Suprapubic skin (tissue), 4 donors: ENCODE measurements at regions not wholly inside any gene's neighbourhood (a gene's known extent, or its start where the extent isn't known, plus 50 kb on each side); places are given as distances from the start of the nearest gene placed in this dataset.

Experiments used
- EP300 ChIP-seq: sonication (generic); formaldehyde crosslinking; IDR thresholded peaks from one replicate; pipeline ENCODE4 v1.6.1; 2017; ENCODE audit warnings: antibody characterized with exemption
- POLR2A ChIP-seq, 2 donors: fragments of 450-650 bp; IDR thresholded peaks; one replicate each; pipeline ENCODE4 v1.6.1; 2017; ENCODE audit warnings: antibody characterized with exemption in 2 of 2, mild to moderate bottlenecking in 2 of 2, moderate library complexity in 2 of 2
- POLR2AphosphoS5 ChIP-seq, 3 donors: sonication (generic); formaldehyde crosslinking; IDR thresholded peaks; one replicate each; pipeline ENCODE4 v1.6.1; 2017; ENCODE audit warnings: antibody characterized with exemption in 3 of 3
- TF ChIP-seq, protein P1 (sequence below), 2 donors: fragments of 200-600 bp in 1 of 2; fragments of 450-650 bp in 1 of 2; sonication (generic) in 1 of 2; IDR thresholded peaks; one replicate each; pipeline ENCODE4 v1.5.1; 2016 to 2019; ENCODE audit warnings: antibody characterized with exemption in 2 of 2, mild to moderate bottlenecking in 1 of 2, moderate library complexity in 1 of 2

GRCh38 chr2:128457716-128458115 lies 139.0 kb upstream of the HS6ST1 start:
- TF ChIP-seq, protein P1, sequence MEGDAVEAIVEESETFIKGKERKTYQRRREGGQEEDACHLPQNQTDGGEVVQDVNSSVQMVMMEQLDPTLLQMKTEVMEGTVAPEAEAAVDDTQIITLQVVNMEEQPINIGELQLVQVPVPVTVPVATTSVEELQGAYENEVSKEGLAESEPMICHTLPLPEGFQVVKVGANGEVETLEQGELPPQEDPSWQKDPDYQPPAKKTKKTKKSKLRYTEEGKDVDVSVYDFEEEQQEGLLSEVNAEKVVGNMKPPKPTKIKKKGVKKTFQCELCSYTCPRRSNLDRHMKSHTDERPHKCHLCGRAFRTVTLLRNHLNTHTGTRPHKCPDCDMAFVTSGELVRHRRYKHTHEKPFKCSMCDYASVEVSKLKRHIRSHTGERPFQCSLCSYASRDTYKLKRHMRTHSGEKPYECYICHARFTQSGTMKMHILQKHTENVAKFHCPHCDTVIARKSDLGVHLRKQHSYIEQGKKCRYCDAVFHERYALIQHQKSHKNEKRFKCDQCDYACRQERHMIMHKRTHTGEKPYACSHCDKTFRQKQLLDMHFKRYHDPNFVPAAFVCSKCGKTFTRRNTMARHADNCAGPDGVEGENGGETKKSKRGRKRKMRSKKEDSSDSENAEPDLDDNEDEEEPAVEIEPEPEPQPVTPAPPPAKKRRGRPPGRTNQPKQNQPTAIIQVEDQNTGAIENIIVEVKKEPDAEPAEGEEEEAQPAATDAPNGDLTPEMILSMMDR (IDR thresholded peaks at IDR 0.05): no peak
- TF ChIP-seq POLR2AphosphoS5 (IDR thresholded peaks at IDR 0.05) (no peak), EP300 (no peak), POLR2A (IDR thresholded peaks at IDR 0.05) (no peak)
